ENCODE measurements at regions not wholly inside any gene's neighbourhood (a gene's known extent, or its start where the extent isn't known, plus 50 kb on each side); places are given as distances from the start of the nearest gene placed in this dataset.

- TF ChIP-seq CTCF (IDR thresholded peaks at IDR 0.05; ENCODE audit: low read depth, low read length, missing input control) (no peak), SP1 (IDR thresholded peaks at IDR 0.05) (no peak), TAF1 (conservative IDR thresholded peaks at IDR 0.05) (no peak), MAX (IDR thresholded peaks at IDR 0.05) (no peak), FOXA1 (IDR thresholded peaks at IDR 0.05) (no peak), GABPA (IDR thresholded peaks at IDR 0.05 in 1 of 2, conservative IDR thresholded peaks at IDR 0.05 in 1 of 2) (no peak), REST (IDR thresholded peaks at IDR 0.05) (no peak), JUND (IDR thresholded peaks at IDR 0.05) (no peak)
Measured at GRCh38 chr9:13915591-13916301, 398.2 kb downstream of the NFIB start.
